ENCODE measurements at regions not wholly inside any gene's neighbourhood (a gene's known extent, or its start where the extent isn't known, plus 50 kb on each side); places are given as distances from the start of the nearest gene placed in this dataset.
A peak's percentile ranks its signal among the peaks of the same experiment; 100 is the strongest.

DNA sequence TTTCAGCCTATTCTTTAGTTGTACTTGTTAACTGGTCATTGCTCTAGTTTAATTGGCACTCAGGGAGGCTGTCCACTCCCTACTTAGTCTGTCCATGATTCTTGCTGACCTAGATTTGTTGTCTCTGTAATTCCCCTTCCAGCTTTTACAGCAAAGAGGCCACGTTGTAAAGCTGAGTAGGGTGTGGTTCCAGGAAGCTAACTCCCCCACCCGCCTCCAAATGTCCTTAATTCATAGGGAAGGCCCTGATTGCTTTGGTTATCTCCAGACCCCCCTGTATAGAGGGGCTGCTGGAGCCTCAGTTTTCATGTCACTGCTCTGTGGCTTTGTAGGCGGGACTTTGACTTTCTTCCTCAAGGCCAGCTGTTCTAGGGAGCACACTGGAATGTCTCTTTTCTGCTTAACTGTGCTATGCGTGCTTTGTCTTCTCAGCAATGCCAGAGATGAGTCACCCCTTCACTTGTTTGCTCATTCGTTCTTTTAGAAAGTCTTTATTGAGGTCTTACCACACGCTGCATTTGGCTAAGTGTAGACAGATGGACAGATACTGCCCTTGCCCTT, 175.1 kb upstream of the JAG1 start:
- H3K4me1 ChIP-seq: no peaks in the 10 kb centered on the region
- DNase-seq: peak in 2 of 3 donors; percentile 50 to 55
- H3K27ac ChIP-seq: peak overlapping the region in 2 of 4 donors; percentile 49 to 66
- H3K36me3 ChIP-seq: no peaks in the 10 kb centered on the region
- no peaks in the 10 kb centered on the region for H3K9me3 ChIP-seq
- H3K27me3 ChIP-seq: no peaks in the 10 kb centered on the region
- TF ChIP-seq POLR2A (IDR thresholded peaks at IDR 0.05): no peak
- TF ChIP-seq, protein P1, sequence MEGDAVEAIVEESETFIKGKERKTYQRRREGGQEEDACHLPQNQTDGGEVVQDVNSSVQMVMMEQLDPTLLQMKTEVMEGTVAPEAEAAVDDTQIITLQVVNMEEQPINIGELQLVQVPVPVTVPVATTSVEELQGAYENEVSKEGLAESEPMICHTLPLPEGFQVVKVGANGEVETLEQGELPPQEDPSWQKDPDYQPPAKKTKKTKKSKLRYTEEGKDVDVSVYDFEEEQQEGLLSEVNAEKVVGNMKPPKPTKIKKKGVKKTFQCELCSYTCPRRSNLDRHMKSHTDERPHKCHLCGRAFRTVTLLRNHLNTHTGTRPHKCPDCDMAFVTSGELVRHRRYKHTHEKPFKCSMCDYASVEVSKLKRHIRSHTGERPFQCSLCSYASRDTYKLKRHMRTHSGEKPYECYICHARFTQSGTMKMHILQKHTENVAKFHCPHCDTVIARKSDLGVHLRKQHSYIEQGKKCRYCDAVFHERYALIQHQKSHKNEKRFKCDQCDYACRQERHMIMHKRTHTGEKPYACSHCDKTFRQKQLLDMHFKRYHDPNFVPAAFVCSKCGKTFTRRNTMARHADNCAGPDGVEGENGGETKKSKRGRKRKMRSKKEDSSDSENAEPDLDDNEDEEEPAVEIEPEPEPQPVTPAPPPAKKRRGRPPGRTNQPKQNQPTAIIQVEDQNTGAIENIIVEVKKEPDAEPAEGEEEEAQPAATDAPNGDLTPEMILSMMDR (IDR thresholded peaks at IDR 0.05): no peak
- H3K4me3 ChIP-seq: no peak overlapping the region

DNA sequence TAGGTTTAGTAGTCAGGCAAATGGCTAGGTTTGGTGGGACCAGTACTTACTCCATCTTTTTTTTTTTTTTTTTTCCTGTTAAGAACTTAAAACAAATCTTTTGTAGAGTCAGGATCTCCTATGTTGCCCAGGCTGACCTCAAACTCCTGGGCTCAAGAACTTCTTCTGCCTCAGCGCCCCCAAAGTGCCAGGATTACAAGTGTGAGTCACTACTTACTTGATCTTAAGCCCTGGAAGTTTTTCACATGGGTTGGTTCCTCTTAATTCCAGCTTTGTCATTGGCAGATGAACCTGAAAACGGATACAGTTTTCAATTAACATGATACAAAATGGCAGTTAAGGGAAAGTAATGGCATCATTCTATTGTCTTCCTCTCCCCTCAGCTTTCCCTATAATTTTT, 179.4 kb upstream of the JAG1 start:
- H3K27ac ChIP-seq: no peak overlapping the region
- H3K36me3 ChIP-seq: no peaks in the 10 kb centered on the region
- H3K27me3 ChIP-seq: no peaks in the 10 kb centered on the region
- H3K4me1 ChIP-seq: peaks cover 0 to 4% (median 0%) of the 10 kb centered on the region in 4 donors
- H3K9me3 ChIP-seq: no peaks in the 10 kb centered on the region
- H3K4me3 ChIP-seq: no peak overlapping the region
- TF ChIP-seq, protein P1 (IDR thresholded peaks at IDR 0.05): no peak
- no peak for TF ChIP-seq POLR2A (IDR thresholded peaks at IDR 0.05)
- DNase-seq: no peak

DNA sequence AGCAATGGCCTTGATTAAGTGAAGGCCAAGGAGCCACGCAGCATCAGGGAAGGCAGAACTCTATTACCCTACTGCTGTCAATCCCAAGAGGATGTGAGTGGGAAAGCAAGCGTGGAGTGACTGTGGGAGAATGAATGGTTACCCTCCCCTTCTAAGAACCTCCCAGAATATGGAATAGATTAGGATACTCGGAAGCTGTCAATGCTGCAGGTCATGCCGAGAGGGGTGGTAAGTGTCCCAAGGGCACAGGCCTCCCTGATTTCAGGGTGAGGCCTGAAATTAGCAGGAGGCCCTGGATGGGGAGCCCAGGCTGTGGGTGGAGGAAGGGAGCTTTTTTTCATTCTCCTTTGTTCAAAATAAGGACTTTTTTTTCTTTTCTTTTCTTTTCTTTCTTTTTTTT, 179.9 kb upstream of the JAG1 start:
- H3K36me3 ChIP-seq: no peaks in the 10 kb centered on the region
- H3K27me3 ChIP-seq: no peaks in the 10 kb centered on the region
- peaks cover 0 to 4% (median 0%) of the 10 kb centered on the region in 4 donors for H3K4me1 ChIP-seq
- DNase-seq: no peak
- H3K27ac ChIP-seq: no peak overlapping the region
- TF ChIP-seq, protein P1 (IDR thresholded peaks at IDR 0.05): no peak
- no peak for TF ChIP-seq POLR2A (IDR thresholded peaks at IDR 0.05)
- H3K9me3 ChIP-seq: no peaks in the 10 kb centered on the region
- H3K4me3 ChIP-seq: no peak overlapping the region

DNA sequence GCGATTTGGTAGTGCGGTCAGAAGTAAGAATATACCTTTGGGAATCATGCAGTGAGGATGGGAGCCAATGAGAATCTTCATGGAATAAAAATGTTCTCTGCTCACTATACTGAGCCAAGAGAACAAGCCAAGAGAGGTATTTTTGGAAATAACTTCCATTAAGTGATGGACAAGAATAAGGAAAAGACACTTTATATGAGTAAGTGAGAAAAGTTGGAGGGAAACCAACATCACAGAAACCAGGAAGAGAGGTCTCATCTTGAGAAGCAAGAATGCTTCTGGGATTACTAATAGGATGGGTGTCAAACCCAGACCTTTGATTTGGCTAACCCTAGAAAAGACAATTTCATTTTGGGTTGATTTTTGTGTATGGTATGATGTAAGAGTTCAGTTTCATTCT, 181.2 kb upstream of the JAG1 start:
- H3K4me1 ChIP-seq: peaks cover 0 to 4% (median 0%) of the 10 kb centered on the region in 4 donors
- H3K27me3 ChIP-seq: no peaks in the 10 kb centered on the region
- TF ChIP-seq POLR2A (IDR thresholded peaks at IDR 0.05): no peak
- TF ChIP-seq, protein P1 (IDR thresholded peaks at IDR 0.05): no peak
- no peak overlapping the region for H3K4me3 ChIP-seq
- H3K36me3 ChIP-seq: no peaks in the 10 kb centered on the region
- H3K9me3 ChIP-seq: no peaks in the 10 kb centered on the region
- no peak for DNase-seq
- H3K27ac ChIP-seq: no peak overlapping the region

DNA sequence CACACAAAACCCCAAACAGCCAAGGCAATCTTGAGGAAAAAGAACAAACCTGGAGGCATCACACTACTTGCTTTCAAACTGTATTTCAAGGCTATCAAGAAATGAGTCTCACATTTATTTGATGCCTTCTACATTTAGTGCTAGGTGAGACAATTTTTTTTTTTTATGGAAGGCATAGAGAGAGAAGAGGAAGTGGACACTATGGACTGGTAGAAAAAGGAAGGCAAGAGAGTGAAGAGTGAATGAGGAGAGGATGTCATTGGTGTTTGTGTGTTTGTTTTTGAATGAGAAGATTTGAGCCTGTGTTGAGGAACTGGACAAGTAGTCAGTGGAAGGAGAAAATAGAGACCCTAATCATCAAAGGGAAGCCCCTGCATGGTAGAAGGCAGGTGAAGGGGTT, 182.0 kb upstream of the JAG1 start:
- Histone ChIP-seq H3K27ac (peak overlapping the region in 2 of 4 donors; percentile 54 to 81), H3K4me3 (no peak overlapping the region), H3K36me3 (no peaks in the 10 kb centered on the region), H3K9me3 (no peaks in the 10 kb centered on the region), H3K4me1 (peaks cover 0 to 4% (median 0%) of the 10 kb centered on the region in 4 donors), H3K27me3 (no peaks in the 10 kb centered on the region)
- no peak for TF ChIP-seq POLR2A (IDR thresholded peaks at IDR 0.05)
- TF ChIP-seq, protein P1 (IDR thresholded peaks at IDR 0.05): no peak
- DNase-seq: no peak

Data from Peyer's patch (tissue), 4 donors.